ENCODE measurements at regions not wholly inside any gene's neighbourhood (a gene's known extent, or its start where the extent isn't known, plus 50 kb on each side); places are given as distances from the start of the nearest gene placed in this dataset.
"Not testable (repeated sequence)": the region's sequence is repeated elsewhere in the genome, so short reads cannot be mapped to it uniquely, and the experiment has no call there.

GRCh38 chr3:153979418-153980251 lies 141.6 kb upstream of the ARHGEF26 start:
- Histone ChIP-seq H3K36me3 (ENCODE audit: control insufficient read depth, insufficient read depth, low read length) (no peaks in the 10 kb centered on the region), H3K9me3 (ENCODE audit: control insufficient read depth, insufficient read depth, low read length) (no peaks in the 10 kb centered on the region), H3K9ac (ENCODE audit: low read depth, low read length) (no peak overlapping the region), H3K4me3 (ENCODE audit: low read depth, low read length) (no peak overlapping the region), H3K27me3 (ENCODE audit: control insufficient read depth, insufficient read depth, low read length) (no peaks in the 10 kb centered on the region), H3K4me1 (ENCODE audit: control insufficient read depth, insufficient read depth, low read length) (no peaks in the 10 kb centered on the region)

- Histone ChIP-seq H3K4me3 (ENCODE audit: low read depth, low read length) (no peak overlapping the region), H3K4me1 (ENCODE audit: control insufficient read depth, insufficient read depth, low read length) (no peaks in the 10 kb centered on the region), H3K9me3 (ENCODE audit: control insufficient read depth, insufficient read depth, low read length) (no peaks in the 10 kb centered on the region), H3K27me3 (ENCODE audit: control insufficient read depth, insufficient read depth, low read length) (no peaks in the 10 kb centered on the region), H3K9ac (ENCODE audit: low read depth, low read length) (no peak overlapping the region), H3K36me3 (ENCODE audit: control insufficient read depth, insufficient read depth, low read length) (no peaks in the 10 kb centered on the region)
These were observed 141.0 kb upstream of the ARHGEF26 start for GRCh38 chr3:153980252-153980590.

- H3K36me3 ChIP-seq (ENCODE audit: control insufficient read depth, insufficient read depth, low read length); H3K9me3 ChIP-seq (ENCODE audit: control insufficient read depth, insufficient read depth, low read length); H3K4me3 ChIP-seq (ENCODE audit: low read depth, low read length); H3K4me1 ChIP-seq (ENCODE audit: control insufficient read depth, insufficient read depth, low read length); H3K9ac ChIP-seq (ENCODE audit: low read depth, low read length); H3K27me3 ChIP-seq (ENCODE audit: control insufficient read depth, insufficient read depth, low read length): not testable (repeated sequence)
These were observed 123.8 kb upstream of the ARHGEF26 start for GRCh38 chr3:153997364-153997763.

- Histone ChIP-seq H3K36me3 (ENCODE audit: control insufficient read depth, insufficient read depth, low read length) (no peaks in the 10 kb centered on the region), H3K4me1 (ENCODE audit: control insufficient read depth, insufficient read depth, low read length) (no peaks in the 10 kb centered on the region), H3K9ac (ENCODE audit: low read depth, low read length) (no peak overlapping the region), H3K27me3 (ENCODE audit: control insufficient read depth, insufficient read depth, low read length) (no peaks in the 10 kb centered on the region), H3K9me3 (ENCODE audit: control insufficient read depth, insufficient read depth, low read length) (no peaks in the 10 kb centered on the region), H3K4me3 (ENCODE audit: low read depth, low read length) (no peak overlapping the region)
These were observed 117.5 kb upstream of the ARHGEF26 start for GRCh38 chr3:154003649-154004048.

- no peaks in the 10 kb centered on the region for H3K4me1 ChIP-seq (ENCODE audit: control insufficient read depth, insufficient read depth, low read length)
- H3K4me3 ChIP-seq (ENCODE audit: low read depth, low read length) = no peak overlapping the region
- H3K36me3 ChIP-seq (ENCODE audit: control insufficient read depth, insufficient read depth, low read length) = no peaks in the 10 kb centered on the region
- H3K9me3 ChIP-seq (ENCODE audit: control insufficient read depth, insufficient read depth, low read length) = no peaks in the 10 kb centered on the region
- no peak overlapping the region for H3K9ac ChIP-seq (ENCODE audit: low read depth, low read length)
- H3K27me3 ChIP-seq (ENCODE audit: control insufficient read depth, insufficient read depth, low read length) = no peaks in the 10 kb centered on the region
These were observed 110.2 kb upstream of the ARHGEF26 start for GRCh38 chr3:154011036-154011435.

- Histone ChIP-seq H3K9ac (ENCODE audit: low read depth, low read length) (no peak overlapping the region), H3K4me1 (ENCODE audit: control insufficient read depth, insufficient read depth, low read length) (no peaks in the 10 kb centered on the region), H3K4me3 (ENCODE audit: low read depth, low read length) (no peak overlapping the region), H3K9me3 (ENCODE audit: control insufficient read depth, insufficient read depth, low read length) (no peaks in the 10 kb centered on the region), H3K27me3 (ENCODE audit: control insufficient read depth, insufficient read depth, low read length) (no peaks in the 10 kb centered on the region), H3K36me3 (ENCODE audit: control insufficient read depth, insufficient read depth, low read length) (no peaks in the 10 kb centered on the region)
These were observed 107.5 kb upstream of the ARHGEF26 start for GRCh38 chr3:154013736-154014135.

GRCh38 chr3:154015307-154015706 lies 105.9 kb upstream of the ARHGEF26 start:
- no peaks in the 10 kb centered on the region for H3K36me3 ChIP-seq (ENCODE audit: control insufficient read depth, insufficient read depth, low read length)
- H3K27me3 ChIP-seq (ENCODE audit: control insufficient read depth, insufficient read depth, low read length) = no peaks in the 10 kb centered on the region
- no peak overlapping the region for H3K9ac ChIP-seq (ENCODE audit: low read depth, low read length)
- H3K4me1 ChIP-seq (ENCODE audit: control insufficient read depth, insufficient read depth, low read length) = no peaks in the 10 kb centered on the region
- no peaks in the 10 kb centered on the region for H3K9me3 ChIP-seq (ENCODE audit: control insufficient read depth, insufficient read depth, low read length)
- no peak overlapping the region for H3K4me3 ChIP-seq (ENCODE audit: low read depth, low read length)

- no peaks in the 10 kb centered on the region for H3K4me1 ChIP-seq (ENCODE audit: control insufficient read depth, insufficient read depth, low read length)
These were observed 103.0 kb upstream of the ARHGEF26 start for GRCh38 chr3:154018100-154018696.

GRCh38 chr3:154022606-154023005 lies 98.6 kb upstream of the ARHGEF26 start:
- no peak overlapping the region for H3K4me3 ChIP-seq (ENCODE audit: low read depth, low read length)
- no peaks in the 10 kb centered on the region for H3K4me1 ChIP-seq (ENCODE audit: control insufficient read depth, insufficient read depth, low read length)
- no peaks in the 10 kb centered on the region for H3K9me3 ChIP-seq (ENCODE audit: control insufficient read depth, insufficient read depth, low read length)
- no peaks in the 10 kb centered on the region for H3K27me3 ChIP-seq (ENCODE audit: control insufficient read depth, insufficient read depth, low read length)
- H3K9ac ChIP-seq (ENCODE audit: low read depth, low read length) = no peak overlapping the region
- H3K36me3 ChIP-seq (ENCODE audit: control insufficient read depth, insufficient read depth, low read length) = no peaks in the 10 kb centered on the region

More at GRCh38 chr3:154018100-154018696, 103.0 kb upstream of the ARHGEF26 start:
- Histone ChIP-seq H3K9me3 (ENCODE audit: control insufficient read depth, insufficient read depth, low read length) (no peaks in the 10 kb centered on the region), H3K27me3 (ENCODE audit: control insufficient read depth, insufficient read depth, low read length) (no peaks in the 10 kb centered on the region), H3K36me3 (ENCODE audit: control insufficient read depth, insufficient read depth, low read length) (no peaks in the 10 kb centered on the region), H3K4me3 (ENCODE audit: low read depth, low read length) (no peak overlapping the region), H3K9ac (ENCODE audit: low read depth, low read length) (no peak overlapping the region)

GRCh38 chr3:154023148-154023547 lies 98.0 kb upstream of the ARHGEF26 start:
- H3K4me3 ChIP-seq (ENCODE audit: low read depth, low read length) = no peak overlapping the region
- no peaks in the 10 kb centered on the region for H3K4me1 ChIP-seq (ENCODE audit: control insufficient read depth, insufficient read depth, low read length)
- no peaks in the 10 kb centered on the region for H3K36me3 ChIP-seq (ENCODE audit: control insufficient read depth, insufficient read depth, low read length)
- no peaks in the 10 kb centered on the region for H3K27me3 ChIP-seq (ENCODE audit: control insufficient read depth, insufficient read depth, low read length)
- no peaks in the 10 kb centered on the region for H3K9me3 ChIP-seq (ENCODE audit: control insufficient read depth, insufficient read depth, low read length)
- no peak overlapping the region for H3K9ac ChIP-seq (ENCODE audit: low read depth, low read length)

- H3K27me3 ChIP-seq (ENCODE audit: control insufficient read depth, insufficient read depth, low read length) = no peaks in the 10 kb centered on the region
- no peaks in the 10 kb centered on the region for H3K9me3 ChIP-seq (ENCODE audit: control insufficient read depth, insufficient read depth, low read length)
- H3K9ac ChIP-seq (ENCODE audit: low read depth, low read length) = no peak overlapping the region
These were observed 96.2 kb upstream of the ARHGEF26 start for GRCh38 chr3:154025007-154025406.

GRCh38 chr3:154029926-154030325 lies 91.3 kb upstream of the ARHGEF26 start:
- Histone ChIP-seq H3K4me1 (ENCODE audit: control insufficient read depth, insufficient read depth, low read length) (no peaks in the 10 kb centered on the region), H3K4me3 (ENCODE audit: low read depth, low read length) (no peak overlapping the region), H3K9me3 (ENCODE audit: control insufficient read depth, insufficient read depth, low read length) (no peaks in the 10 kb centered on the region), H3K9ac (ENCODE audit: low read depth, low read length) (no peak overlapping the region), H3K27me3 (ENCODE audit: control insufficient read depth, insufficient read depth, low read length) (no peaks in the 10 kb centered on the region), H3K36me3 (ENCODE audit: control insufficient read depth, insufficient read depth, low read length) (no peaks in the 10 kb centered on the region)

More at GRCh38 chr3:154025007-154025406, 96.2 kb upstream of the ARHGEF26 start:
- Histone ChIP-seq H3K4me3 (ENCODE audit: low read depth, low read length) (no peak overlapping the region), H3K36me3 (ENCODE audit: control insufficient read depth, insufficient read depth, low read length) (no peaks in the 10 kb centered on the region), H3K4me1 (ENCODE audit: control insufficient read depth, insufficient read depth, low read length) (no peaks in the 10 kb centered on the region)
